ENCODE measurements at regions not wholly inside any gene's neighbourhood (a gene's known extent, or its start where the extent isn't known, plus 50 kb on each side); places are given as distances from the start of the nearest gene placed in this dataset.
"Not testable (repeated sequence)": the region's sequence is repeated elsewhere in the genome, so short reads cannot be mapped to it uniquely, and the experiment has no call there.

- peak; percentile 81 for DNase-seq (ENCODE audit: low read depth)
Measured at GRCh38 chr3:22377421-22377820, 626.4 kb upstream of the ZNF385D start.

GRCh38 chr3:22378869-22379268 is 627.9 kb upstream of the ZNF385D start:
- no peak for DNase-seq (ENCODE audit: low read depth)

- DNase-seq (ENCODE audit: low read depth) = no peak
Measured at GRCh38 chr3:22380253-22380652, 629.2 kb upstream of the ZNF385D start.

- DNase-seq (ENCODE audit: low read depth) = not testable (repeated sequence)
Measured at GRCh38 chr3:22381564-22381963, 630.6 kb upstream of the ZNF385D start.

GRCh38 chr3:22383285-22383684 is 632.3 kb upstream of the ZNF385D start:
- DNase-seq (ENCODE audit: low read depth) = no peak

GRCh38 chr3:22386107-22386506 is 635.1 kb upstream of the ZNF385D start:
- no peak for DNase-seq (ENCODE audit: low read depth)

GRCh38 chr3:22392286-22392685 is 641.3 kb upstream of the ZNF385D start:
- no peak for DNase-seq (ENCODE audit: low read depth)

- DNase-seq (ENCODE audit: low read depth) = no peak
Measured at GRCh38 chr3:22392859-22393258, 641.8 kb upstream of the ZNF385D start.

GRCh38 chr3:22399566-22399965 is 648.6 kb upstream of the ZNF385D start:
- no peak for DNase-seq (ENCODE audit: low read depth)

GRCh38 chr3:22401499-22401898 is 650.5 kb upstream of the ZNF385D start:
- DNase-seq (ENCODE audit: low read depth) = no peak

- no peak for DNase-seq (ENCODE audit: low read depth)
Measured at GRCh38 chr3:22414239-22414638, 663.2 kb upstream of the ZNF385D start.

- DNase-seq (ENCODE audit: low read depth) = not testable (repeated sequence)
Measured at GRCh38 chr3:22416838-22417446, 665.9 kb upstream of the ZNF385D start.

- no peak for DNase-seq (ENCODE audit: low read depth)
Measured at GRCh38 chr3:22419261-22419660, 668.3 kb upstream of the ZNF385D start.

GRCh38 chr3:22421589-22421988 is 670.6 kb upstream of the ZNF385D start:
- DNase-seq (ENCODE audit: low read depth) = no peak

GRCh38 chr3:22431334-22431733 is 680.3 kb upstream of the ZNF385D start:
- no peak for DNase-seq (ENCODE audit: low read depth)

- DNase-seq (ENCODE audit: low read depth) = no peak
Measured at GRCh38 chr3:22439626-22440025, 688.6 kb upstream of the ZNF385D start.

- DNase-seq (ENCODE audit: low read depth) = no peak
Measured at GRCh38 chr3:22441711-22442110, 690.7 kb upstream of the ZNF385D start.

GRCh38 chr3:22443571-22444233 is 692.7 kb upstream of the ZNF385D start:
- no peak for DNase-seq (ENCODE audit: low read depth)

- not testable (repeated sequence) for DNase-seq (ENCODE audit: low read depth)
Measured at GRCh38 chr3:22445336-22445735, 694.3 kb upstream of the ZNF385D start.

- no peak for DNase-seq (ENCODE audit: low read depth)
Measured at GRCh38 chr3:22450786-22451400, 699.9 kb upstream of the ZNF385D start.

GRCh38 chr3:22451501-22451900 is 700.5 kb upstream of the ZNF385D start:
- DNase-seq (ENCODE audit: low read depth) = no peak

- DNase-seq (ENCODE audit: low read depth) = no peak
Measured at GRCh38 chr3:22453906-22454535, 703.0 kb upstream of the ZNF385D start.
